ENCODE measurements at regions not wholly inside any gene's neighbourhood (a gene's known extent, or its start where the extent isn't known, plus 50 kb on each side); places are given as distances from the start of the nearest gene placed in this dataset.
"Not testable (repeated sequence)": the region's sequence is repeated elsewhere in the genome, so short reads cannot be mapped to it uniquely, and the experiment has no call there.

GRCh38 chr22:26916236-26916635 is 258.8 kb downstream of the MIAT start:
- DNase-seq, result no peak

- DNase-seq, result peak in 16 of 56 donors; percentile 4 to 51 (median 15)
These were observed 260.8 kb downstream of the MIAT start for GRCh38 chr22:26918226-26918625.

GRCh38 chr22:26921726-26922125 is 264.3 kb downstream of the MIAT start:
- DNase-seq, result peak in 1 of 56 donors; percentile 2

GRCh38 chr22:26922806-26923205 is 265.4 kb downstream of the MIAT start:
- DNase-seq, result no peak

GRCh38 chr22:26923531-26923930 is 266.1 kb downstream of the MIAT start:
- no peak for DNase-seq

GRCh38 chr22:26927821-26928220 is 270.4 kb downstream of the MIAT start:
- peak in 3 of 56 donors; percentile 5 to 19 (median 7) for DNase-seq

GRCh38 chr22:26931471-26931870 is 274.1 kb downstream of the MIAT start:
- DNase-seq, result no peak

- no peak for DNase-seq
These were observed 275.8 kb downstream of the MIAT start for GRCh38 chr22:26933105-26933590.

GRCh38 chr22:26937213-26937612 is 279.8 kb downstream of the MIAT start:
- no peak for DNase-seq

- no peak for DNase-seq
These were observed 282.1 kb downstream of the MIAT start for GRCh38 chr22:26939466-26939865.

- no peak for DNase-seq
These were observed 284.7 kb downstream of the MIAT start for GRCh38 chr22:26941896-26942636.

GRCh38 chr22:26942637-26942957 is 285.2 kb downstream of the MIAT start:
- DNase-seq, result no peak

- DNase-seq, result no peak
These were observed 288.2 kb downstream of the MIAT start for GRCh38 chr22:26945565-26945964.

- no peak for DNase-seq
These were observed 291.8 kb downstream of the MIAT start for GRCh38 chr22:26949193-26949592.

GRCh38 chr22:26951139-26951538 is 293.8 kb downstream of the MIAT start:
- DNase-seq, result not testable (repeated sequence)

GRCh38 chr22:26952004-26952403 is 294.6 kb downstream of the MIAT start:
- DNase-seq, result no peak

- no peak for DNase-seq
These were observed 295.1 kb downstream of the MIAT start for GRCh38 chr22:26952451-26953011.

GRCh38 chr22:26953012-26953883 is 295.9 kb downstream of the MIAT start:
- peak in 1 of 56 donors; percentile 3 for DNase-seq

- no peak for DNase-seq
These were observed 299.0 kb downstream of the MIAT start for GRCh38 chr22:26956371-26956770.

GRCh38 chr22:26957176-26957575 is 299.8 kb downstream of the MIAT start:
- DNase-seq, result no peak

GRCh38 chr22:26957897-26958296 is 300.5 kb downstream of the MIAT start:
- no peak for DNase-seq

- no peak for DNase-seq
These were observed 301.0 kb downstream of the MIAT start for GRCh38 chr22:26958378-26958777.

All from nucleus accumbens (tissue), 56 donors.